GM18502 (cell line): ENCODE measurements at regions not wholly inside any gene's neighbourhood (a gene's known extent, or its start where the extent isn't known, plus 50 kb on each side); places are given as distances from the start of the nearest gene placed in this dataset.

Experiments
- ATAC-seq: cut with Tn5 transposase; IDR thresholded peaks from one replicate; pipeline ENCODE4 v1.9.1; 2021; ENCODE audit warnings: mild to moderate bottlenecking; ENCODE audit not compliant: unreplicated experiment, poor library complexity

GRCh38 chr1:57633056-57633455 is 209.2 kb upstream of the DAB1 start:
- ATAC-seq = no peak

GRCh38 chr1:57632401-57632800 is 208.5 kb upstream of the DAB1 start:
- ATAC-seq = no peak

- ATAC-seq = no peak
Observed at GRCh38 chr1:57627612-57628011, 203.8 kb upstream of the DAB1 start.

DNA sequence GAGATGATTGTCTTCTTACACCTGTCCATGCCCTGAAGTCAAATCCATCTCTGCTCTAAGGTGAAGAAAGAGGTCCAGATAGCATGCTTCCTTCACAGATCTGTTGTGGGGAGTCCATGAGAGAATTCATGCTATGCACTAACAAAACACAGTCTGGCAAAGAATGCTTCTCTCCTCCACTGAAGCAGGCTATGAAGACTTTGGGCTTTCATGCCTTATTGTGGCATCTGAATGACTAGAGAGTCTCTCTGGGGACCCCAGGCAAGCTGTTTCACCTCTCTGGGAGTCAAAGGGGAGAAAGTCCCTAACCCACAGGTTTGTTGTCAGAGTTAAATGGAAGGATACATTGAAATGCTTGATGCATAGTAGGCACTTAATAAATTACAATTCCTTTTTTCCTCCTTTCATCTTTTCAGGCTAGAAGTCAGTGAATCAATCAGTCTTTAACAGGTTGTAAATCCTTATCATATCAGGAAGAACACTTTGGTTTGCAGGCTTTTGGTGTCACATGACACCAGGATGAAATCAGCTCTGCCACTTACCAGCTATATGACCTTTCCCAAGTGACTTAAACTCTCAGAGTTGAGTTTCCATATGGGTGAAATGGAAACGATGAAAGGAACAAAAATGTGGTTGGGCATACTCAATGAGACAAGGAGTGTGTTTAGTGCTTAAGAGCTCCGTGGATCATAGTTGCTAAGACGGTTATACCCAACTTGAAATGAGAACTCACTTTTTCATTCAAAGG is 200.1 kb upstream of the DAB1 start:
- no peak for ATAC-seq

DNA sequence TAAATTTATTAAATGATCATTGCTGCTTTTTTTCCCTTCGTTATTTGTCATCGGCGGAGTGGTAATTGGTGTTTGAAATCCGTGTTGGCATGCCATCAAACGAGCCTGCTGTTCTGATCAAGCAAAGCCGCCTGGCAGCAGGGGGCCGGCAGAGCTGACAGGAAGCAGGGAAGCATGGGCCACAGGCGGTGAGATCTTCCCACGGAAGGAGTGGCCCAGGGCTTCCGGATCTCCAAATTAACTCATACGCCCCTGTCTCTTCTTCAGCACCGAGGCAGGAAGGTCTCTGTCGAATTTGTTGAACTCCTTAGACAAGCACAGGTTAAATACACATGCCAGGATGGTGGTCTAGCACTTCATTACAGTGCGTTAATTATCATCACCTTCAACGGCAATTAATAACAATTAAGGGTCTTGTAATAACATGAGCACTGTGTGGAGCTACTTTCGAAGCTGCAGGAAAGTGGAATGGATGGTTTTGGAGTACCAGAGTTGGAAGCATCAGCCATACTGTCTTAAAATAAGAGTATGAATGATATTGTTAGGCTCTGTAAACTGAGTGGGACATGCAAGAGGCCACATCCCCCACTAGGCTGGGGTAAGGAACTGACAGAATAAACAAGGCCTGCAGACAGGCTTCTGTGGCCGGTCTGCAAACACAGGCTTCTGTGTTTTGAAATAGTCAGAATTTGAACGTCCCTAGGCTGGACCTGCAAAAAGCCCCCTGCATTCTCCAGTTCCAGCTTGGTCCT is 199.4 kb upstream of the DAB1 start:
- ATAC-seq = no peak

- ATAC-seq = no peak
Observed at GRCh38 chr1:57621776-57622175, 197.9 kb upstream of the DAB1 start.

- no peak for ATAC-seq
Observed at GRCh38 chr1:57620605-57621004, 196.7 kb upstream of the DAB1 start.

DNA sequence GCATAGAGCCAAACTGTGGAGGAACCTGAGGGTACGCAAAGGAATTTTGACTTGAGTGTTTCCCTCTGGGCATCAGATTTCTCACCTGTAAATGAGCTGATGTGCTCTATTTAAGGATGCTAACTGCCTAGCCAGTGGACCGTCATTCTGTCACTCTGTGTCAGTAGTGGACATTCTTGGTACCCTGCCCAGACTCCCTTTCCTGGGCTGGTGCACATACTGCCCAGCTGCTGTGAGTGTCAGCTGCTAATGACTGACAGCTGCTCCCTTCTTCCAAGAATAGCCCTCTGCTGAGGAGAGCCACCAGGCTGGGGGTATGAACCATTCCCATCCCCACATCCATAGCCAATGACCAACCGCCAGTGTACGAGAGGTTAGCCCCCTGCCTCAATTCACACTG is 193.1 kb upstream of the DAB1 start:
- ATAC-seq = no peak

- no peak for ATAC-seq
Observed at GRCh38 chr1:57615956-57616355, 192.1 kb upstream of the DAB1 start.

DNA sequence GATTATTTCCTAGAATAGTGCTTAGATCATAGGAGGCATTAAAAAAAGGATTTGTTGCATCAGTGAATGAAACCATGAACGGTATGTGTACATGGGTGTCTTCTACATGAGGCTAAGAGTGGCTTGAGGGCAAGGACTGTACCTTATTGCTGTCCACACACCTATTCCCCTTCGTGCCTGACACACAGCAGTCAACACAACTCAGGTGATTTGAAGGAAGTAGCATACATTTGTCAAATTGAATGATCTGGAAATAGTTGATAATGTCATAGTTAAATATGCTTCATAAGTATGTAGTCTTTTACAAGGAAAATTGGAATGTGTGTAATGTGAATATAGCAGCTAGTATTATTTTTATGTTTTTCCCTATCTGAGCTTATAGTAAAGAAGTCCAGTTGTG is 189.0 kb upstream of the DAB1 start:
- no peak for ATAC-seq

GRCh38 chr1:57605933-57606332 is 182.1 kb upstream of the DAB1 start:
- no peak for ATAC-seq

DNA sequence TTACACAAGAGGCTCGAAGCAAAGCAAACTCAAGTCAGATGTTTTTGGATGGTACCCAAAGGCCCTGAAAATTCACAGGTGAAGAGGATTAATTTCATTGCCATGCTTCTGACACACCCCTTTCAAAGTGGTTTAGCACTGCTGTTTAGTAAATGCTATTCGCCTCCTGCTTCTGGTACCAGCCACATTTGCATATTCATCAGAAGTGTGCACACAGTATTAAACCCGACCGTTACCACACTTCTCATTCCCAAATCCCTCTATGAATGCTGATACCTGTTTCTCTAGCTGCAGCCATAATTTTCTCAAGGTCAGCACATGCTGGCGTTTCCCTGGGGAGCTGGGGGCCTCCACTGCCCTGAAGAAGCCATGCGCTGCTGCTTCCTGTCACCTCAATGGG is 179.8 kb upstream of the DAB1 start:
- no peak for ATAC-seq

DNA sequence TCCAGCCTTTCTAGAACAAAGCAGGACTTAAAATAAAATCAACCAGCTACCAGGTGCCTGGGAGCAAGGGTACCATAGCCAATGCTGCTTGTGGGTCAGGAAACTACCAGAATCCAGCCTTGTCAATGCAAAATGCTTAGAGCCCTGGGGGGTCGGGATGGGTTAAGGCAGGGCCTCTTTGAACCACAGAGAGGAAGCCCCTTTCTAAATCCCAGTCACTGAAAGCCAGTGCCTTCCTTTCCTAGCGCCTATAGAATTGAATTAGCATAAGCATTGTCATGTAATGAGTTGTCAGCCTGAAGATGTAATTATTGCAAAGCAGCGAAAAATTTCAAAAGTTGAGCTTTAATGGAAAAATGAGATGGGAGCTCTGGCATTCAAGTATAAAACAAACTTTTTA is 176.6 kb upstream of the DAB1 start:
- no peak for ATAC-seq

DNA sequence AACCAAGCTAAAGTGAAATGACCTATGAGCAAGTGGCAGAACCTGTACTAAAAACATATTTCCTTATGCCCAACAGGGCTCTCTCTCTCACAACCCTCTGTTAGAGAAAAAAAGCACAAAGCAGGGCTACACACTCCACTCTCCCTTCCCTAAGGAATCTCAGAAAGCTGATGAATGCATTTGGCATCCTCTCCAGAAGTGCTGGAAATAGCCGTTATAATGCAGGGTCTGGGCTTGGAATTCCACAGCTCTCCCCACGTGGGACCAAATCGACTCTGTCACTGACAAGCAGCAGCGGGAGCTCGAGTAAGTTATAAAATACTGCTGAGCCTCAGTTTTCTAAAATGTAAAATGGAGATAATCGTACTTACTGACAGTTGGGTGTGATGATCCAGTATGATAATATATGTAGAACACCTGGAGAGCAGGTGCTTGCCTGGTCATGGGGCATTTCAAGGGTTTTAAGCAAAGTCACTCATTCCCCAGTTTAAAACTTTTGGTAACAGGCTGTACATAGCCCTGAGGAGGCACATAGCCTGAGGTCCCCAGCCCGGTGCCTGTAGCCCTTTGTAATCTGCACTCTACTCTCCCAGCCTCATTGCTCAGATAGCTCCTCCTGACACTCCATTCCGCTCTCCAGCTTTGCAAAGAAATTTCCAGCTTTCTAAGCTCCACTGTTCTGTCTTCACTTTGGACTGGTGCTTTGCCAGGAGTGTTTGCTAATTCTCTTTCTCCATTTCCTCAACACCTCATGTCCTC is 175.6 kb upstream of the DAB1 start:
- no peak for ATAC-seq

DNA sequence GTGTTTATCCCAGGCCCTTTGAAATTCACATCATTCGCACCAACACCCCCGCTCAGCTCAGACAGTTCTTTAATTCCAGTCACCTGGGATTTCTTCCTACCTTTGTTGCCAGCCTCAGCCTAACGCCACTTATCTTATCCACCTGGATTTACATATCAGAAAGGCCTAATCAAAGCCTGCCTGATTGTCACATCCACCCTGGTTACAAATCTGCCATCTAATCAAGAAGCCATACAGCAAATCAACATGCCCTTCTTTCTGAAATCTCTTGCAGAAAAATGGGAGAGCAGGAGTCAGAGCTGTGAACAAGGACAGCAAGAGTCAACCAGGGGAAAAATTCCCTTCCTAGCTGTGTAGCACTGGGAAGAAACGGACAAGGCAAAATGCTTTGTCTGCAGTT is 173.2 kb upstream of the DAB1 start:
- no peak for ATAC-seq

- ATAC-seq = no peak
Observed at GRCh38 chr1:57594002-57594401, 170.1 kb upstream of the DAB1 start.

DNA sequence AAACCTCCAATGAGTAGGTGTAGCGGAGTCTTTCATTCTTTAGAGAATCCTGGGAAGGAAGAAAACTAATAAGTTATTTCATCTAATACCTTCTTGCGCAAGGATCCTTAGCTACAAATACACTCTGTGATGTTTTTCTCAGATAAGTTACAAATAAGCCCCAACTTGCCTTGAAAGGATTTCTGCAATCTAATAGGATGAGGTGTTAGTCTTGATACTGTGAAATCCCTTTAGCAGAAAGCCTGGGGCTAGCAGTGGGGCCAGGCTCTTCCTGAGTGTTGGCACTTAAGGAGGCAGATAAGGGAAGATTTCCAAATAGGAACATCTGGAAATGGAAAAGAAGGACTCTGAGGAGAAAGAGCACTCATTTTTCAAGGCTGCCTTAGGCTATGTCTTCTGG is 168.0 kb upstream of the DAB1 start:
- ATAC-seq = no peak

GRCh38 chr1:57590978-57591377 is 167.1 kb upstream of the DAB1 start:
- no peak for ATAC-seq

DNA sequence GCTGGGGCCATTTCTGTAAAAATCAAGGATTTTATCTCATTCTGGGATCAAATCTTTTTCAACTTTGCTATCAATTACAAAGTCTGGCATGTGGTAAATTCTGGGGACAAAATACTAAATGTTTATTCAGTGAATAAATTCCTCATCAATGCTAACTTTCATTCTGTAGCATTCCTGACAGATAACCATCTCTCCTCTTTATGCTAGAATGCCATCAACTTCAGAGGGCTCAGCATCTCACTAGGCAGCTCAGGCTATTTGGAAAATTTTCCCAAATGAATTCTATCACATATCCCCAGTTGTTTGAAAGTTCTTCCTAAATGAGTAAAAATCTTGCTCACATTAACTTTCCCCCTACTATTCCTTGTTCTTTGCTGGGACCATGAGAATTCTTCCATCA is 163.0 kb upstream of the DAB1 start:
- ATAC-seq = no peak

DNA sequence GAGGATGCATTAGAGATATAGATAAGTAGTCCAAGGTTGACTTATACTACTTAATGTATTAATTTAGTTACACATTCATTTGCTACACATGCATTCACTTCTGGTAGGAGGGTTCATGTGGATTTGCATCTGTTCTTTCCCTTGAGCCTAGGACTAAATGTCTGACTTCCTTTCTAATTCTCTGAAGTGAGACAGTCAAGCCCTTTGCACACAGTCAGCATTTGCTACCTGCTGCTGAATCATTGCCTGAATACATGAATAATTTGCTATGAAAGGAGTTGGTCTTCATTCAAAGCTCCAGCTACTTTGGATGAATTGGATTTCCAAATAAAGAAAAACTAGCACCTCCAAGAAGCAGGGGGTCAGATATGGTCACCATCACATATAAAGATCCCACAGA is 154.8 kb upstream of the DAB1 start:
- no peak for ATAC-seq

DNA sequence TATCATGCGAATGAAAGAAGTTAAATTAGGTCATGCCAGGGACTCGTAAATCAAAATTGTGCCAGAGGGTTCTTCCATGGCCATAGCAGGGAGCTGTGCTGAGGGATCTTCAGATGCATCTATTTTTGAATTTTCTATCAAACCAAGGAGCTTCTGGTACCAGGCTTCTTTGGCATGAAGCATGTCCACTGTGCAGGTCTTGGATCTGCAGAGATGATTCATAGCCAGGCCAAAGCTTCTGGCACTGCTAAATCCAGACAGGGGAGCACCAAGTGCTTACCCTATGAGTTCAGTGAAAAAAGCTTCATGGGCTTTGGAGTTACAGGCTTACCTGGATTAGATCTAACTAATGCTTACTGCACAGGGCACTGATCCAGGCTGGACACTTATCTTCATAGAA is 154.2 kb upstream of the DAB1 start:
- no peak for ATAC-seq
